ENCODE measurements at regions not wholly inside any gene's neighbourhood (a gene's known extent, or its start where the extent isn't known, plus 50 kb on each side); places are given as distances from the start of the nearest gene placed in this dataset.
A peak's percentile ranks its signal among the peaks of the same experiment; 100 is the strongest.

- H3K4me2 ChIP-seq: no peak overlapping the region
- H3K79me2 ChIP-seq: no peaks in the 10 kb centered on the region
- H2AFZ ChIP-seq: no peak overlapping the region
- H4K20me1 ChIP-seq (ENCODE audit: insufficient read depth, poor library complexity, severe bottlenecking): no peaks in the 10 kb centered on the region
- peak; percentile 17 for DNase-seq (ENCODE audit: low spot score)
- no peaks in the 10 kb centered on the region for H3K9me2 ChIP-seq (replicated peaks; ENCODE audit: insufficient read depth)
- no peaks in the 10 kb centered on the region for H3K36me3 ChIP-seq (replicated peaks; ENCODE audit: insufficient read depth, low read depth)
- no peaks in the 10 kb centered on the region for H3K4me1 ChIP-seq (ENCODE audit: insufficient read depth)
- peak overlapping the region; percentile 12 for H3K27ac ChIP-seq
- no peak overlapping the region for H3K4me3 ChIP-seq
- WGBS (ENCODE audit: low lambda C conversion rate, missing lambda C conversion rate): 21% methylated on average over 2 of the region's 2 CpGs
- H3K9me3 ChIP-seq (ENCODE audit: low read depth): no peaks in the 10 kb centered on the region
- H3K27me3 ChIP-seq: no peaks in the 10 kb centered on the region
- TF ChIP-seq EZH2 (IDR thresholded peaks at IDR 0.05; ENCODE audit: borderline replicate concordance) (no peak), EZH2phosphoT487 (IDR thresholded peaks at IDR 0.05; ENCODE audit: low read depth, severe bottlenecking, unreplicated experiment) (no peak), CTCF (IDR thresholded peaks at IDR 0.05; ENCODE audit: poor library complexity) (no peak)
Measured at GRCh38 chr2:195038153-195038552, 618.9 kb upstream of the SLC39A10 start.

DNA sequence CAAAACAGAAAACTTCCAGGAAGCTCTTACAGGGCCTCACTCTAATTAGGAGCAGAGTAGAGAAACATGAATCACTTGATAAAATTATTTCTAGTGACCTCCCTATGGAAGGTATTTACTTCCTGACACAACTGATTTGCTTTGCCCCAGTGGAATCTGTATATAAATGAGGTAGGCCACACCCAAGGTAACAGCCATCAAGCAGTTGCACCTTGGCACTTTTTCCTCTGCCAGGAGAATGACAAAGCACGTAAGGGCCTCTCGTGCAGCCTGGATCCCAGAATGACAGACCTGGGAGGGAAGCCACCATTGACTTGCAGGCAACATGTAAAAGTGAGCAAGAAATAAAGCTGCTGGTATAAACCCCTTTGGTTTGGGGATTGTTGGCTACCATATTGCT, 620.0 kb upstream of the SLC39A10 start:
- Histone ChIP-seq H2AFZ (no peak overlapping the region), H3K4me1 (ENCODE audit: insufficient read depth) (no peaks in the 10 kb centered on the region), H3K27me3 (no peaks in the 10 kb centered on the region), H3K27ac (no peak overlapping the region), H4K20me1 (ENCODE audit: insufficient read depth, poor library complexity, severe bottlenecking) (no peaks in the 10 kb centered on the region), H3K9me3 (ENCODE audit: low read depth) (no peaks in the 10 kb centered on the region), H3K4me2 (no peak overlapping the region), H3K9me2 (replicated peaks; ENCODE audit: insufficient read depth) (no peaks in the 10 kb centered on the region), H3K4me3 (no peak overlapping the region), H3K36me3 (replicated peaks; ENCODE audit: insufficient read depth, low read depth) (no peaks in the 10 kb centered on the region), H3K79me2 (no peaks in the 10 kb centered on the region)
- TF ChIP-seq CTCF (IDR thresholded peaks at IDR 0.05; ENCODE audit: poor library complexity) (no peak), EZH2 (IDR thresholded peaks at IDR 0.05; ENCODE audit: borderline replicate concordance) (no peak)
- no peak for DNase-seq (ENCODE audit: low spot score)
- 96% methylated on average over 2 of the region's 2 CpGs for WGBS (ENCODE audit: low lambda C conversion rate, missing lambda C conversion rate)

DNA sequence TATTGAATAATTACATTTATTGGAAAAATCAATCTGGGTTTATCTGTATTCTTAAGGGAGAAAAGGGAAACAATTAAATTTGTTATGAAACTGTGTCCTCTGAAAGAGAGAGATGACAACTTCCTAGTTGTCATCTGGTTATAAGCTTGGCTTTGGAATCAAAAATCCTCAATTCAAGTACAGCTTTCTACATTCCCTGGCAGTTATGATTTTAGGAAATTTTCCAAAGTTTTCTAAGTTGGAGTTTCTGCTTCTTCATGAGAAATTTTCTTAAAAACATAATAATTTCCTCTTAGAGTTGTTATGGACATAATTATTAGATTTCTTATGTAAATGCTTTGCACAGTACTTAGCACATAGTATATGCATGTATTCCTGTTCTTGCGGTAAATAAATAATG, 625.6 kb upstream of the SLC39A10 start:
- Histone ChIP-seq H3K4me2 (no peak overlapping the region), H3K9me2 (replicated peaks; ENCODE audit: insufficient read depth) (no peaks in the 10 kb centered on the region), H3K79me2 (no peaks in the 10 kb centered on the region), H3K27ac (no peak overlapping the region), H3K27me3 (no peaks in the 10 kb centered on the region), H3K4me1 (ENCODE audit: insufficient read depth) (no peaks in the 10 kb centered on the region), H3K9me3 (ENCODE audit: low read depth) (no peaks in the 10 kb centered on the region), H2AFZ (no peak overlapping the region), H3K4me3 (no peak overlapping the region), H3K36me3 (replicated peaks; ENCODE audit: insufficient read depth, low read depth) (no peaks in the 10 kb centered on the region), H4K20me1 (ENCODE audit: insufficient read depth, poor library complexity, severe bottlenecking) (no peaks in the 10 kb centered on the region)
- no peak for DNase-seq (ENCODE audit: low spot score)
- 97% methylated on average over 1 of the region's 1 CpG for WGBS (ENCODE audit: low lambda C conversion rate, missing lambda C conversion rate)
- TF ChIP-seq EZH2phosphoT487 (IDR thresholded peaks at IDR 0.05; ENCODE audit: low read depth, severe bottlenecking, unreplicated experiment) (no peak), CTCF (IDR thresholded peaks at IDR 0.05; ENCODE audit: poor library complexity) (no peak), EZH2 (IDR thresholded peaks at IDR 0.05; ENCODE audit: borderline replicate concordance) (no peak)

Measured in hepatocyte (in vitro differentiated cells).